HUDEP-2 (cell line): ENCODE measurements at regions not wholly inside any gene's neighbourhood (a gene's known extent, or its start where the extent isn't known, plus 50 kb on each side); places are given as distances from the start of the nearest gene placed in this dataset.
"Not testable (repeated sequence)": the region's sequence is repeated elsewhere in the genome, so short reads cannot be mapped to it uniquely, and the experiment has no call there.

ENCODE experiments used
- DNase-seq, 76 experiments: peaks; one replicate each; lab custom pipeline; 2025; ENCODE audit not compliant: unreplicated experiment in 76 of 76; lab: John Stamatoyannopoulos, UW

GRCh38 chr9:28064241-28064815, 491.0 kb upstream of the C9orf72 start:
- DNase-seq = no peak

- DNase-seq = peak in 4 of 76 experiments; percentile 0 to 9 (median 7)
These were observed 500.0 kb upstream of the C9orf72 start for GRCh38 chr9:28073270-28073669.

GRCh38 chr9:28079677-28080076, 506.4 kb upstream of the C9orf72 start:
- DNase-seq = no peak

- no peak for DNase-seq
These were observed 509.4 kb upstream of the C9orf72 start for GRCh38 chr9:28082671-28083070.

- no peak for DNase-seq
These were observed 513.6 kb upstream of the C9orf72 start for GRCh38 chr9:28086881-28087280.

- no peak for DNase-seq
These were observed 520.0 kb upstream of the C9orf72 start for GRCh38 chr9:28092981-28093936.

- DNase-seq = no peak
These were observed 528.2 kb upstream of the C9orf72 start for GRCh38 chr9:28101509-28101908.

- DNase-seq = no peak
These were observed 531.7 kb upstream of the C9orf72 start for GRCh38 chr9:28105001-28105400.

GRCh38 chr9:28120184-28120583, 546.9 kb upstream of the C9orf72 start:
- DNase-seq = no peak

GRCh38 chr9:28120626-28121025, 547.3 kb upstream of the C9orf72 start:
- no peak for DNase-seq

GRCh38 chr9:28121366-28121765, 548.1 kb upstream of the C9orf72 start:
- peak in 1 of 76 experiments; percentile 1 for DNase-seq

- no peak for DNase-seq
These were observed 551.6 kb upstream of the C9orf72 start for GRCh38 chr9:28124917-28125316.

- no peak for DNase-seq
These were observed 553.8 kb upstream of the C9orf72 start for GRCh38 chr9:28127101-28127500.

- no peak for DNase-seq
These were observed 561.2 kb upstream of the C9orf72 start for GRCh38 chr9:28134446-28134976.

- no peak for DNase-seq
These were observed 562.3 kb upstream of the C9orf72 start for GRCh38 chr9:28135549-28135948.

- DNase-seq = no peak
These were observed 562.8 kb upstream of the C9orf72 start for GRCh38 chr9:28136113-28136512.

GRCh38 chr9:28147430-28147829, 574.1 kb upstream of the C9orf72 start:
- DNase-seq = not testable (repeated sequence)

- not testable (repeated sequence) for DNase-seq
These were observed 574.8 kb upstream of the C9orf72 start for GRCh38 chr9:28147923-28148597.

GRCh38 chr9:28149361-28150050, 576.2 kb upstream of the C9orf72 start:
- not testable (repeated sequence) for DNase-seq

- peak in 3 of 76 experiments; percentile 4 to 12 (median 12) for DNase-seq
These were observed 581.8 kb upstream of the C9orf72 start for GRCh38 chr9:28155067-28155466.

- DNase-seq = no peak
These were observed 582.4 kb upstream of the C9orf72 start for GRCh38 chr9:28155671-28156070.
